HepG2 (cell line): ENCODE measurements at regions not wholly inside any gene's neighbourhood (a gene's known extent, or its start where the extent isn't known, plus 50 kb on each side); places are given as distances from the start of the nearest gene placed in this dataset.

ENCODE experiments used
- ATAC-seq: fragments of 200-7000 bp; cut with Tn5 transposase; 3 replicates; pipeline ENCODE4 v1.9.1; 2020; ENCODE audit warnings: mild to moderate bottlenecking, moderate library complexity
- BruUV-seq: library from RNA; stranded (reverse); fragments of 400-500 nt; replicated peaks from 2 replicates; lab custom pipeline; 2021; lab: Mats Ljungman, UMichigan
- CTCF ChIA-PET: fragments of 300-600 bp; formaldehyde crosslinking; extraction: SDS; loops from one replicate; lab custom pipeline; 2021; ENCODE audit warnings: low total read pairs, inconsistent platforms, low intra/inter-chr PET ratio; lab: Yijun Ruan, JAX
- POLR2A ChIA-PET: fragments of 350-600 bp; sonication (Branson Sonifier 250); formaldehyde crosslinking; loops from one replicate; lab custom pipeline; 2020; ENCODE audit warnings: antibody characterized with exemption, inconsistent platforms; lab: Yijun Ruan, JAX
- DNase-seq: peaks from one replicate; pipeline ENCODE4 v3.0.0-alpha.2; 2015; ENCODE audit warnings: low spot score
- FAIRE-seq: peaks from 3 replicates; lab custom pipeline; 2011; peaks lifted over from hg19 to GRCh38; lab: Jason Lieb, UNC
- H2AFZ ChIP-seq: one replicate; pipeline ENCODE4 v1.6.1; 2011; ENCODE audit warnings: low read length, inconsistent platforms
- H3K27ac ChIP-seq: fragments of 300-600 bp; 3 replicates; pipeline ENCODE4 v1.8.0; 2011; ENCODE audit warnings: mixed run types, mild to moderate bottlenecking, mixed read lengths, low read length, inconsistent platforms; ENCODE audit not compliant: insufficient read depth; ENCODE audit errors: extremely low read length
- H3K27me3 ChIP-seq, 2 experiments: fragments of 200-600 bp in 1 of 2; 2 replicates in 1 of 2; 3 replicates in 1 of 2; pipeline versions ENCODE4 v1.6.0 to v1.8.0; 2011; ENCODE audit warnings: low read length in 2 of 2, mild to moderate bottlenecking in 2 of 2, moderate library complexity in 2 of 2, inconsistent platforms in 1 of 2; ENCODE audit not compliant: insufficient read depth in 2 of 2, control insufficient read depth in 1 of 2
- H3K36me3 ChIP-seq, 2 experiments: fragments of 200-600 bp in 1 of 2; replicated peaks in 1 of 2; 2 replicates in 1 of 2; 3 replicates in 1 of 2; pipeline versions ENCODE4 v1.5.1 to v1.8.0; 2011; ENCODE audit warnings: low read length in 2 of 2, inconsistent platforms in 1 of 2; ENCODE audit not compliant: insufficient read depth in 2 of 2, control insufficient read depth in 1 of 2
- H3K4me1 ChIP-seq: 2 replicates; pipeline ENCODE4 v1.5.1; 2012; ENCODE audit warnings: low read length, inconsistent platforms; ENCODE audit not compliant: insufficient read depth
- H3K4me2 ChIP-seq: 2 replicates; pipeline ENCODE4 v1.6.0; 2011; ENCODE audit warnings: low read depth, low read length, inconsistent platforms
- H3K4me3 ChIP-seq, 3 experiments: fragments of 200-600 bp in 1 of 3; sonication (generic), shearing (Covaris generic) in 1 of 3; replicated peaks in 1 of 3; 2 replicates each; pipeline ENCODE4 v1.5.1; 2011 to 2016; ENCODE audit warnings: low read length in 3 of 3, inconsistent platforms in 2 of 3, low read depth in 2 of 3, mild to moderate bottlenecking in 2 of 3, control low read depth in 1 of 3, mixed read lengths in 1 of 3; ENCODE audit not compliant: insufficient read depth in 1 of 3
- H3K79me2 ChIP-seq: one replicate; pipeline ENCODE4 v1.6.1; 2011; ENCODE audit warnings: low read length, inconsistent platforms; ENCODE audit not compliant: insufficient read depth
- H3K9ac ChIP-seq: 2 replicates; pipeline ENCODE4 v1.6.0; 2011; ENCODE audit warnings: mild to moderate bottlenecking, low read depth, low read length, inconsistent platforms; ENCODE audit not compliant: insufficient read depth
- H3K9me3 ChIP-seq: 2 replicates; pipeline ENCODE4 v1.5.1; 2012; ENCODE audit warnings: mild to moderate bottlenecking, low read length
- H4K20me1 ChIP-seq: 2 replicates; pipeline ENCODE4 v1.6.0; 2011; ENCODE audit warnings: inconsistent platforms, mild to moderate bottlenecking, low read length, moderate library complexity; ENCODE audit not compliant: insufficient read depth
- IKZF4 ChIP-seq: sonication (generic); formaldehyde crosslinking; IDR thresholded peaks from 2 replicates; pipeline ENCODE4 v1.5.1; 2020; ENCODE audit warnings: borderline replicate concordance, mild to moderate bottlenecking, low read depth, missing genetic modification reagents; ENCODE audit errors: not compliant biosample characterization
- KMT2B ChIP-seq: IDR thresholded peaks from 2 replicates; pipeline ENCODE4 v1.6.1; 2016; ENCODE audit warnings: missing genetic modification reagents, missing compliant biosample characterization
- ZNF543 ChIP-seq: sonication (generic); formaldehyde crosslinking; IDR thresholded peaks from 2 replicates; pipeline ENCODE4 v1.4.0; 2020; ENCODE audit warnings: mild to moderate bottlenecking, missing genetic modification reagents
- ZNF564 ChIP-seq: sonication (generic); formaldehyde crosslinking; IDR thresholded peaks from 2 replicates; pipeline ENCODE4 v1.8.1; 2023; ENCODE audit warnings: mild to moderate bottlenecking, missing genetic modification reagents
- ZNF841 ChIP-seq: sonication (generic); formaldehyde crosslinking; IDR thresholded peaks from 2 replicates; pipeline ENCODE4 v1.8.1; 2023; ENCODE audit warnings: missing genetic modification reagents, borderline replicate concordance
- WGBS: methylation state at CpG from one replicate; pipeline ENCODE4 v1.1.6; 2017; ENCODE audit warnings: low lambda C conversion rate; 5-methylcytosine and 5-hydroxymethylcytosine counted together
- in situ Hi-C: cut with HindIII; loops from 2 replicates; pipeline ENCODE4 v1.10.0; 2017; ENCODE audit warnings: low pct_unique_long_range_greater_than_20kb; ENCODE audit not compliant: extremely low pct_ligation_motif_present
- intact Hi-C: fragments of 100-400 bp; cut with micrococcal nuclease; formaldehyde crosslinking; loops from one replicate; pipeline ENCODE4 v1.10.0; 2022; ENCODE audit not compliant: unreplicated experiment
- TF ChIP-seq, protein P1 (sequence below), 2 experiments: IDR thresholded peaks; 2 replicates each; pipeline ENCODE4 v1.6.1; 2011 to 2012; ENCODE audit warnings: low read length in 2 of 2, borderline replicate concordance in 1 of 2, low read depth in 1 of 2, mild to moderate bottlenecking in 1 of 2, moderate library complexity in 1 of 2
- TF ChIP-seq, protein P2 (sequence below): sonication (generic); formaldehyde crosslinking; IDR thresholded peaks from 2 replicates; pipeline ENCODE4 v1.8.1; 2023; ENCODE audit warnings: mild to moderate bottlenecking, missing genetic modification reagents
- TF ChIP-seq, protein P3 (sequence below): sonication (generic); formaldehyde crosslinking; IDR thresholded peaks from 2 replicates; pipeline ENCODE4 v1.4.0; 2020; ENCODE audit warnings: missing genetic modification reagents, low read depth, mild to moderate bottlenecking, borderline replicate concordance

DNA sequence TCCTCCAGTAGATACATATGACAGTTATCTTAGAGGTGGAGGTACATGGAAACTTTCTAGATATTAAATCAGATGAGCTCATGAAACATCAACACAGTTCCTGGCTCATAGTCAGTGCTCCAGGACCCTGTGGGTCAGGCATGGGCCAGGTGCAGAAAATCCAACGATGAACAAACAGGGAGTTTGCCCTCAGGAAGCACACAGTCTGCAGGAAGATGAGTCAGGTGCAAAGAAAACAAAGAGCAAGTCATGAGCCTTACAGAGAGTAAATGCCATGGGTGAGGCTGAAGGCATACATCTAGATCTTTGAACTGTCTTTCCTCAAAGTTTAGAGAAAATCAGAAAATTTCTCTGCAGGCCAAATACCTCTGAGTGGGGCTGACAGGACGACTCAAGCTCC, 184.2 kb upstream of the TPM1 start (continued):
- TF ChIP-seq, protein P1, sequence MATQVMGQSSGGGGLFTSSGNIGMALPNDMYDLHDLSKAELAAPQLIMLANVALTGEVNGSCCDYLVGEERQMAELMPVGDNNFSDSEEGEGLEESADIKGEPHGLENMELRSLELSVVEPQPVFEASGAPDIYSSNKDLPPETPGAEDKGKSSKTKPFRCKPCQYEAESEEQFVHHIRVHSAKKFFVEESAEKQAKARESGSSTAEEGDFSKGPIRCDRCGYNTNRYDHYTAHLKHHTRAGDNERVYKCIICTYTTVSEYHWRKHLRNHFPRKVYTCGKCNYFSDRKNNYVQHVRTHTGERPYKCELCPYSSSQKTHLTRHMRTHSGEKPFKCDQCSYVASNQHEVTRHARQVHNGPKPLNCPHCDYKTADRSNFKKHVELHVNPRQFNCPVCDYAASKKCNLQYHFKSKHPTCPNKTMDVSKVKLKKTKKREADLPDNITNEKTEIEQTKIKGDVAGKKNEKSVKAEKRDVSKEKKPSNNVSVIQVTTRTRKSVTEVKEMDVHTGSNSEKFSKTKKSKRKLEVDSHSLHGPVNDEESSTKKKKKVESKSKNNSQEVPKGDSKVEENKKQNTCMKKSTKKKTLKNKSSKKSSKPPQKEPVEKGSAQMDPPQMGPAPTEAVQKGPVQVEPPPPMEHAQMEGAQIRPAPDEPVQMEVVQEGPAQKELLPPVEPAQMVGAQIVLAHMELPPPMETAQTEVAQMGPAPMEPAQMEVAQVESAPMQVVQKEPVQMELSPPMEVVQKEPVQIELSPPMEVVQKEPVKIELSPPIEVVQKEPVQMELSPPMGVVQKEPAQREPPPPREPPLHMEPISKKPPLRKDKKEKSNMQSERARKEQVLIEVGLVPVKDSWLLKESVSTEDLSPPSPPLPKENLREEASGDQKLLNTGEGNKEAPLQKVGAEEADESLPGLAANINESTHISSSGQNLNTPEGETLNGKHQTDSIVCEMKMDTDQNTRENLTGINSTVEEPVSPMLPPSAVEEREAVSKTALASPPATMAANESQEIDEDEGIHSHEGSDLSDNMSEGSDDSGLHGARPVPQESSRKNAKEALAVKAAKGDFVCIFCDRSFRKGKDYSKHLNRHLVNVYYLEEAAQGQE (IDR thresholded peaks at IDR 0.05; ENCODE audit: borderline replicate concordance in 1 of 2, low read depth in 1 of 2, low read length in 2 of 2), result no peak
- TF ChIP-seq, all 625 proteins: peak for 46

DNA sequence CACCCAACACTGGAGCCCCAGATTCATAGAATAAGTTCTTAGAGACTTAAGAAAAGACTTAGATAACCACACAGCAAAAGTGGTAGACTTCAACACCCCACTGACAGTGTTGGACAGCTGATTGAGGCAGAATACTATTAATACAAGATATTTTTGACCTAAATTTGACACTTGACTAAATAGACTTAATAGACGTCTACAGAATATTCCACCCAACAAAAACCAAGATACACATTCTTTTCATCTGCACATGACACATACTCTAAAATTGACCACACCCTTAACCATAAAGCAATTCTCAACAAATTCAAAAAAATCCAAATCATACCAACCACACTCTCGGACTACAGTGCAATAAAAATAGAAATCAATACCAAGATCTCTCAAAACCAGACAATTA, 179.8 kb upstream of the TPM1 start:
- no TSS peak for BruUV-seq
- CTCF ChIA-PET, result no interaction called here
- in situ Hi-C loops (no loop called here), intact Hi-C loops (no loop called here)
- DNase-seq (no peak), ATAC-seq (no peak), FAIRE-seq (no peak)
- Histone ChIP-seq H3K27ac (no peak overlapping the region), H3K4me1 (peaks cover 17% of the 10 kb centered on the region), H3K79me2 (no peaks in the 10 kb centered on the region), H3K36me3 (no peaks in the 10 kb centered on the region), H3K4me3 (no peak overlapping the region), H2AFZ (no peak overlapping the region), H4K20me1 (no peaks in the 10 kb centered on the region), H3K27me3 (no peaks in the 10 kb centered on the region), H3K4me2 (no peak overlapping the region), H3K9ac (no peak overlapping the region), H3K9me3 (no peaks in the 10 kb centered on the region)
- no peak for TF ChIP-seq KMT2B (CRISPR knock-in tag)
- 93% methylated on average over 2 of the region's 2 CpGs for WGBS
- POLR2A ChIA-PET, result no interaction called here

DNA sequence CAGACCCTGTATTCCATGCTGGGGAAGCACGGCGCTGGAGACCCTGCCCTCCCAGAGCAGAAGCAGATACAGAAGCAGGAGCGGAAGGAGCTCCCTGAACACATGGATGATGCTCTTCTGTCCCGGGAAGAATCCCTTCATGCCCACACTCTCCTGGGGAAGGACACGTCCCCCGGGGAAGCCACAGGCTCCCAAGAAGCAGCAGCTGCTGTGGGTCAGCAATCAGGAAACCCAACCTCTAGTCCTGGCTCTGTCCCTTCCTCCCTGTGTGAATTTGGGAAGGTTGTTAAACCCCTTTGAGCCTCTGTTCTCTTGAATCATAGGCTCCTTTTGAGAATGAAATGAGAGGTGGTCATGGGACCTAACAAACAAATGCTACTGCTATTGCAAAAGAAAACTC, 176.2 kb upstream of the TPM1 start:
- no peak overlapping the region for H3K4me3 ChIP-seq
- no peak overlapping the region for H3K9ac ChIP-seq
- no peak for FAIRE-seq
- no peaks in the 10 kb centered on the region for H4K20me1 ChIP-seq
- H3K79me2 ChIP-seq, result no peaks in the 10 kb centered on the region
- no TSS peak for BruUV-seq
- in situ Hi-C loops, result no loop called here
- ATAC-seq, result no peak
- WGBS, result 90% methylated on average over 4 of the region's 6 CpGs
- POLR2A ChIA-PET, result no interaction called here
- no peak for DNase-seq
- H3K4me2 ChIP-seq, result no peak overlapping the region
- no peaks in the 10 kb centered on the region for H3K9me3 ChIP-seq
- CTCF ChIA-PET, result no interaction called here
- H2AFZ ChIP-seq, result no peak overlapping the region
- no peaks in the 10 kb centered on the region for H3K4me1 ChIP-seq
- H3K27ac ChIP-seq, result no peak overlapping the region
- no peaks in the 10 kb centered on the region for H3K27me3 ChIP-seq
- TF ChIP-seq ZNF564, result no peak
- no peak for TF ChIP-seq IKZF4
- TF ChIP-seq, protein P2, sequence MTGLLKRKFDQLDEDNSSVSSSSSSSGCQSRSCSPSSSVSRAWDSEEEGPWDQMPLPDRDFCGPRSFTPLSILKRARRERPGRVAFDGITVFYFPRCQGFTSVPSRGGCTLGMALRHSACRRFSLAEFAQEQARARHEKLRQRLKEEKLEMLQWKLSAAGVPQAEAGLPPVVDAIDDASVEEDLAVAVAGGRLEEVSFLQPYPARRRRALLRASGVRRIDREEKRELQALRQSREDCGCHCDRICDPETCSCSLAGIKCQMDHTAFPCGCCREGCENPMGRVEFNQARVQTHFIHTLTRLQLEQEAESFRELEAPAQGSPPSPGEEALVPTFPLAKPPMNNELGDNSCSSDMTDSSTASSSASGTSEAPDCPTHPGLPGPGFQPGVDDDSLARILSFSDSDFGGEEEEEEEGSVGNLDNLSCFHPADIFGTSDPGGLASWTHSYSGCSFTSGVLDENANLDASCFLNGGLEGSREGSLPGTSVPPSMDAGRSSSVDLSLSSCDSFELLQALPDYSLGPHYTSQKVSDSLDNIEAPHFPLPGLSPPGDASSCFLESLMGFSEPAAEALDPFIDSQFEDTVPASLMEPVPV, result no peak
- no peak for TF ChIP-seq ZNF841 (CRISPR knock-in tag)
- TF ChIP-seq, protein P3, sequence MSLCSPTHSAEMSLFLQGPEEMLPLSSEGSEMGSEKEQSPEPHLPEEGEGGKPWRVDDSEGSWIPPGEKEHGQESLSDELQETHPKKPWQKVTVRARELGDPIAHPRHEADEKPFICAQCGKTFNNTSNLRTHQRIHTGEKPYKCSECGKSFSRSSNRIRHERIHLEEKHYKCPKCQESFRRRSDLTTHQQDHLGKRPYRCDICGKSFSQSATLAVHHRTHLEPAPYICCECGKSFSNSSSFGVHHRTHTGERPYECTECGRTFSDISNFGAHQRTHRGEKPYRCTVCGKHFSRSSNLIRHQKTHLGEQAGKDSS, result no peak
- no peak for TF ChIP-seq ZNF543
- TF ChIP-seq, all 625 proteins: peak for 0
- no peaks in the 10 kb centered on the region for H3K36me3 ChIP-seq
- intact Hi-C loops, result no loop called here
